NB4 (cell line): ENCODE measurements at regions not wholly inside any gene's neighbourhood (a gene's known extent, or its start where the extent isn't known, plus 50 kb on each side); places are given as distances from the start of the nearest gene placed in this dataset.

ENCODE experiments used
- POLR2A ChIP-seq: IDR thresholded peaks from 2 replicates; pipeline ENCODE4 v1.6.1; 2011; ENCODE audit warnings: mild to moderate bottlenecking; ENCODE audit not compliant: insufficient read length; ENCODE audit errors: extremely low read depth
- TF ChIP-seq, protein P1 (sequence below): IDR thresholded peaks from one replicate; pipeline ENCODE4 v1.5.1; 2012; ENCODE audit warnings: low read depth, low read length
- TF ChIP-seq, protein P2 (sequence below): IDR thresholded peaks from 2 replicates; pipeline ENCODE4 v1.6.1; 2011; ENCODE audit warnings: low read depth, low read length

DNA sequence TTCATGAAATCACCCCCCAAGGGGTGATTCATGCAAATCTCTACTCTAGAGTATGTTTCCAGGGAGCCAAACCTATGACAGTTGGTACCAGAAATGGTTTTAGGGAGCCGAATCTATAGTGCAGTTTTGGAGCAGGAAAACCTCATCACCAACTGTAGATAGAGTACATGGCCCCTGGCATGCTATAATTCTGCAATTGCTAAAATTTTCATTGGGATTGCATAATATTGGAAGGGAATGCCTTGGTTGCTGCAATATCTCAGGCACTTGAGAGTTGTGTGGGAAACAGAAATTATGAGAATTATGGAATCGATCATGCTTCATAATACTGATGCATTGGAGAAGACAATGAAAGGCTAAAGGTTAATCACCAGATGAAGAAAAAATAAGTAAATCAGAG lies 148.2 kb upstream of the PLPPR1 start:
- TF ChIP-seq, protein P1, sequence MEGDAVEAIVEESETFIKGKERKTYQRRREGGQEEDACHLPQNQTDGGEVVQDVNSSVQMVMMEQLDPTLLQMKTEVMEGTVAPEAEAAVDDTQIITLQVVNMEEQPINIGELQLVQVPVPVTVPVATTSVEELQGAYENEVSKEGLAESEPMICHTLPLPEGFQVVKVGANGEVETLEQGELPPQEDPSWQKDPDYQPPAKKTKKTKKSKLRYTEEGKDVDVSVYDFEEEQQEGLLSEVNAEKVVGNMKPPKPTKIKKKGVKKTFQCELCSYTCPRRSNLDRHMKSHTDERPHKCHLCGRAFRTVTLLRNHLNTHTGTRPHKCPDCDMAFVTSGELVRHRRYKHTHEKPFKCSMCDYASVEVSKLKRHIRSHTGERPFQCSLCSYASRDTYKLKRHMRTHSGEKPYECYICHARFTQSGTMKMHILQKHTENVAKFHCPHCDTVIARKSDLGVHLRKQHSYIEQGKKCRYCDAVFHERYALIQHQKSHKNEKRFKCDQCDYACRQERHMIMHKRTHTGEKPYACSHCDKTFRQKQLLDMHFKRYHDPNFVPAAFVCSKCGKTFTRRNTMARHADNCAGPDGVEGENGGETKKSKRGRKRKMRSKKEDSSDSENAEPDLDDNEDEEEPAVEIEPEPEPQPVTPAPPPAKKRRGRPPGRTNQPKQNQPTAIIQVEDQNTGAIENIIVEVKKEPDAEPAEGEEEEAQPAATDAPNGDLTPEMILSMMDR: no peak
- no peak for TF ChIP-seq POLR2A
- TF ChIP-seq, protein P2, sequence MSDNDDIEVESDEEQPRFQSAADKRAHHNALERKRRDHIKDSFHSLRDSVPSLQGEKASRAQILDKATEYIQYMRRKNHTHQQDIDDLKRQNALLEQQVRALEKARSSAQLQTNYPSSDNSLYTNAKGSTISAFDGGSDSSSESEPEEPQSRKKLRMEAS: no peak
